ENCODE measurements at regions not wholly inside any gene's neighbourhood (a gene's known extent, or its start where the extent isn't known, plus 50 kb on each side); places are given as distances from the start of the nearest gene placed in this dataset.
"Not testable (repeated sequence)": the region's sequence is repeated elsewhere in the genome, so short reads cannot be mapped to it uniquely, and the experiment has no call there.

DNA sequence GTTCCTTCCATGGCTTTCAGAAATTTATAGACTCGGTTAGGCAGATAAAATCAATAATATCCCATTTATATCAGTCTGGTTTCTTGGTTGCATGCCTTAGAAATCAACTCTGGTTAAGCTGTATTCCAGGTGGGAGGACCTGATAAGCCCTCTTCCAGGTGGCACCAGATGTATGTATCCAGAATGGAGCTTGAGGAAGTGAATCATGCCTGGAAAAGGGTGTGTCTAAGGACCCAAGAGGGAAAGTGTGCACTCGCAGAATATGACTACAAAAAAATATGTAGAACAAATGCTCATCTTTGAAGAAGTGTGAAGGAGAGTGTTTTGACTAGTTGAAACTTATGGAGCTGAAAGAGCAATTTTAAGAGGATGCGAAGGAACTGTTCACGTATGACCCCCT is 184.5 kb upstream of the IRF2BP2 start:
- H3K9ac ChIP-seq (ENCODE audit: low read length); H3K4me3 ChIP-seq (ENCODE audit: low read length); H3K27ac ChIP-seq (ENCODE audit: low read length); H3K36me3 ChIP-seq (ENCODE audit: control insufficient read depth, low read depth, low read length); H3K9me3 ChIP-seq (ENCODE audit: control insufficient read depth, low read depth, low read length); H3K4me1 ChIP-seq (ENCODE audit: control insufficient read depth, low read depth, low read length); H3K27me3 ChIP-seq (ENCODE audit: control insufficient read depth, insufficient read depth, low read length): not testable (repeated sequence)

DNA sequence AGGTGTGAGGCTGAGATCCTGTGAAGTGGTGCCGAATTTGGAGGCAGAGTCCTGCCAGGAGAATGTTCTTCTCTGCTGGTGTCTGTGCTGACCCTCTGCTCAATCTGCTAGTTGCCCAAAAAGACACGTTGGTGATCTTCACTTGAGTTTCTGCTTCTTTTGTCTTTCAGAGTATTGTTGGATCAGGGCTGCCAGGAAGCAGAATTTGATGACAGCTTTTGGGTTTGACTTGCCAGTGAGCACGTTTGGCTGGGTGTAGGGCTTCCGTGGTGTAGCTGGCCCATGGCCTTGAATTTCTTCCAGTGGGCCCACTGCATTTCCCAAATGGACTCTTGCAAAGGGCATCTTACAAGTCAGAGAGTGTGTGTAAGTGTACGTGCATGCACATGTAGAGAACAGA is 183.9 kb upstream of the IRF2BP2 start:
- H3K4me1 ChIP-seq (ENCODE audit: control insufficient read depth, low read depth, low read length); H3K27me3 ChIP-seq (ENCODE audit: control insufficient read depth, insufficient read depth, low read length); H3K4me3 ChIP-seq (ENCODE audit: low read length); H3K9me3 ChIP-seq (ENCODE audit: control insufficient read depth, low read depth, low read length); H3K36me3 ChIP-seq (ENCODE audit: control insufficient read depth, low read depth, low read length); H3K27ac ChIP-seq (ENCODE audit: low read length); H3K9ac ChIP-seq (ENCODE audit: low read length): not testable (repeated sequence)

DNA sequence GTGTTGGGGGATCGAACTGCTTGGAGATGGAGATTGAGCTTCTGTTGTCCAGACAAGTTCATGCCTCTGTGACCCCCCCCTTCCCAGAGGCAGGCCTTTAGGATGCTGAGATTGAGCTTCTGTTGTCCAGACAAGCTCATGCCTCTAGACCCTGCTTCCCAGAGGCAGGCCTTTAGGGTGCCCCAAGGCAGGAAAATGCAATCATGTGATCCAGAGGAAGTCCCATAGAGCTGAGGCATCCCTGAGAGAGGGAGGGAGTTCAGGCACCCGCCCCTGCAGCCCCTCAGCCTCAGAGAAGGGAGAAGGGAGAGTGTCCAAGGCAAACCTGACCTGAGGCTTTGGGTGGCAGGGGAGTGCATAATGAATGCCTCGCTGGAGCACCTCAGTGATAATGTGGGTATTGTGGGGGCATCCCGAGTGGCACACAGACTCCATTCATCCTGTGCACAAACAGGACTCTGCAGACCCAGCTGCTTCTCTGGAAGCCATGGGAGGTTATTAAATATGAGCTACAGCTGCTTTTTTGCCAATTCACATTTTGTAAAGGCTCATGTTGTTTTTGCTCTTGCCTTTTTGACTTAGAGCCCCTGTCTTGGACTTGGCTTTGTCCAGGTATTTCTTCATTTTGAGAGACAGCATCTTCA is 182.4 kb upstream of the IRF2BP2 start:
- not testable (repeated sequence) for H3K36me3 ChIP-seq (ENCODE audit: control insufficient read depth, low read depth, low read length); H3K27ac ChIP-seq (ENCODE audit: low read length); H3K27me3 ChIP-seq (ENCODE audit: control insufficient read depth, insufficient read depth, low read length); H3K4me1 ChIP-seq (ENCODE audit: control insufficient read depth, low read depth, low read length); H3K9me3 ChIP-seq (ENCODE audit: control insufficient read depth, low read depth, low read length); H3K9ac ChIP-seq (ENCODE audit: low read length); H3K4me3 ChIP-seq (ENCODE audit: low read length)

DNA sequence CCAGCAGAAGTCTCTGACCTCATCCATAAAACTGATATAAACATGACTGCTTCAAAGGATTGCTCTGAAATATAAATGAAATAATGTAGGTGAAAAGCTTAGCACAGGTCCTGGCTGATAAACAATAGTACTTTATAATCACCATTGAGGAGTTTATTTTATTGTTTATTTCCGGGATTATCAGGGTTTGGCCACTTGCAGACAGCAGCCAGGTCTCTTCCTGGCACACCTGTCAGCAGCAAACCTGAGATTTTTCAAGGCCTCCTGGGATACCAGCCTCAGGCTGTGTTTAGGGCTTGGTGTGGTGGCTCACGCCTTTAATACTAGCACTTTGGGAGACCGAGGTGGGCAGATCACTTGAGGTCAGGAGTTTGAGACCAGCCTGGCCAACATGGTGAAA is 181.6 kb upstream of the IRF2BP2 start:
- H3K4me1 ChIP-seq (ENCODE audit: control insufficient read depth, low read depth, low read length); H3K9ac ChIP-seq (ENCODE audit: low read length); H3K9me3 ChIP-seq (ENCODE audit: control insufficient read depth, low read depth, low read length); H3K4me3 ChIP-seq (ENCODE audit: low read length); H3K27me3 ChIP-seq (ENCODE audit: control insufficient read depth, insufficient read depth, low read length); H3K27ac ChIP-seq (ENCODE audit: low read length); H3K36me3 ChIP-seq (ENCODE audit: control insufficient read depth, low read depth, low read length): not testable (repeated sequence)

DNA sequence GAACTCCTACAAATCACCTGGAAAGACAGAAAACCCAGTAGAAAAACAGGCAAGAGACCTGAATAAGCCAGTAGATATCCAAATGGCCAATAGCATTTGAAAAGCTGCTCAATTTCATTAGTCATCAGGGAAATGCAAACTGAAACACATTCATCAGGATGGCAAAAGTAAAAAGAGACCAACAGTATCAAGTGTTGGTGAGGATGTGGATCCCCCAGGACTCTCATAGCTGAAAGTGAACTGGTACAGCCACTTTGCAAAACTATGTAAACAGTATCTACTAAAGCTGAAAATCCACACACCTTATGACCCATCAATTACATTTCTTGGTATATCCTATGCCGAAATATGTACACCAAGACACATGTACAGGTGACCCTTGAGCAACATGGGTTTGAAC is 180.4 kb upstream of the IRF2BP2 start:
- not testable (repeated sequence) for H3K27ac ChIP-seq (ENCODE audit: low read length); H3K36me3 ChIP-seq (ENCODE audit: control insufficient read depth, low read depth, low read length); H3K27me3 ChIP-seq (ENCODE audit: control insufficient read depth, insufficient read depth, low read length); H3K4me1 ChIP-seq (ENCODE audit: control insufficient read depth, low read depth, low read length); H3K4me3 ChIP-seq (ENCODE audit: low read length); H3K9ac ChIP-seq (ENCODE audit: low read length); H3K9me3 ChIP-seq (ENCODE audit: control insufficient read depth, low read depth, low read length)

DNA sequence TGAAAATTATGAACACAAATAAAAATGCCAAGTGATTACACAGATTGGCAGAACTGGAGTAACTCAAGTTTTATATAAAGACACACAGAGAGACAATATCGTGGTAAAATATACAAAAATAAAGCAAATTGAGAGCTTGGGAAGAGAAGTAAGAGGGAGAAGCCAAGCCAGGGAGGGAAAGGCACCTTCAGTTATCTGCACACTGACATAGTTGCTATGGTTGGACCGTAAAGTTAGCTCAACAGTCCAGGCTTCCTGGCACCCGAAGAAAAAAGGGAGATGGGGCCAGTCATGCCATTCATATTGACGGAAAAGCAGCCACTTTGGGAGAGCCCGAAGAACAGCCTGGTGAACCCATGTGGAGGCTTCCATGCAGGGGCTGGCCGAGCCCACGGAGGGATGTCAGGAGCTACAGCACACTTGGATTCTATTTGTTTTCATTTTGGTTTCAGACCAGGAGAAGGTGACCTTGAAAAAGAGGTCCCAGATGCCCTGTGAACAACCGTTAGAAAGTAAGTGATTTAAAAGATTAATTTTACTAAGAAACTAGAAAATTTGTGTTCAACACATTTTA is 177.1 kb upstream of the IRF2BP2 start:
- not testable (repeated sequence) for H3K9ac ChIP-seq (ENCODE audit: low read length); H3K27me3 ChIP-seq (ENCODE audit: control insufficient read depth, insufficient read depth, low read length); H3K4me3 ChIP-seq (ENCODE audit: low read length); H3K9me3 ChIP-seq (ENCODE audit: control insufficient read depth, low read depth, low read length); H3K4me1 ChIP-seq (ENCODE audit: control insufficient read depth, low read depth, low read length); H3K27ac ChIP-seq (ENCODE audit: low read length); H3K36me3 ChIP-seq (ENCODE audit: control insufficient read depth, low read depth, low read length)

DNA sequence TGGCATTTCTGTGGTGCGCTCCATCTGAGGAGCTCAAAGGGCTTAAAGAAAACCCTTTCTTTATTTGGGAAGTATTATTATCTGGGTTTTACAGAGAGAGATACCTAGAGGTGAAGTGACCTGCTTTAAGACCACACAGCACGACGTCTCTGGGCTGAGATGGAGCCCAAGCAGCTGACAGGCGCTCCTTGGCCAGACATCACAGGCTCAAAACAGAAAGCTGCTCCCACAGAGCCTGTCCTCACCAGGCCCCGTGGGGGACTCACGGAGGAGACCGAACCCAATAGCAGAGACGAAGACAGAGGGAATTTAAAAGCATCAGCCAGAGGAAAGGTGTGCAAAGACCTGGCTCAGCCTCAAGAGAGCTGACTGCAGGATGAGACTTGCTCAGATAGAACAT is 175.9 kb upstream of the IRF2BP2 start:
- not testable (repeated sequence) for H3K36me3 ChIP-seq (ENCODE audit: control insufficient read depth, low read depth, low read length); H3K27me3 ChIP-seq (ENCODE audit: control insufficient read depth, insufficient read depth, low read length); H3K4me3 ChIP-seq (ENCODE audit: low read length); H3K9ac ChIP-seq (ENCODE audit: low read length); H3K27ac ChIP-seq (ENCODE audit: low read length); H3K4me1 ChIP-seq (ENCODE audit: control insufficient read depth, low read depth, low read length); H3K9me3 ChIP-seq (ENCODE audit: control insufficient read depth, low read depth, low read length)

DNA sequence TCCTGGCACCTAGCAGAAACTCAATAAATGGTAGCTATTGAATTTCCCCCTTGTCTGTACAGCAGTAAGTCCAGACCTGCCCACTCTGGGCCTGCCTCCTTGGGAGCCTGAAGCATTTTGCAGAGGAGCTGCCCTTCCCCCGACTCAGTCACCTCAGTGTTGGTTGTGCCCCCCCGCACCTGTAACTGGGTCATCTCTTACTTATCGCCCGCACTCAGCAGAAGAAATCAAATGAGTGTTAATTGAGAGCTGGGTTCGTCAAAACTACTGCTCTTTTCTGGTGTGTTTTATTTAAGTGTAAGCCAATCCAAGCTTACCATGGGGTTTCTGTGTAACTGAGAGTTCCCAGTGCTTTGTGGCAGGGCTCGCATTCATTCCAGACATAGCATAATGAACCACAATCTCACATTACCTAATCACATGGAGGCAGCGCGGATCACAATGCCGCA is 175.5 kb upstream of the IRF2BP2 start:
- H3K27me3 ChIP-seq (ENCODE audit: control insufficient read depth, insufficient read depth, low read length); H3K36me3 ChIP-seq (ENCODE audit: control insufficient read depth, low read depth, low read length); H3K9ac ChIP-seq (ENCODE audit: low read length); H3K9me3 ChIP-seq (ENCODE audit: control insufficient read depth, low read depth, low read length); H3K27ac ChIP-seq (ENCODE audit: low read length); H3K4me3 ChIP-seq (ENCODE audit: low read length); H3K4me1 ChIP-seq (ENCODE audit: control insufficient read depth, low read depth, low read length): not testable (repeated sequence)

DNA sequence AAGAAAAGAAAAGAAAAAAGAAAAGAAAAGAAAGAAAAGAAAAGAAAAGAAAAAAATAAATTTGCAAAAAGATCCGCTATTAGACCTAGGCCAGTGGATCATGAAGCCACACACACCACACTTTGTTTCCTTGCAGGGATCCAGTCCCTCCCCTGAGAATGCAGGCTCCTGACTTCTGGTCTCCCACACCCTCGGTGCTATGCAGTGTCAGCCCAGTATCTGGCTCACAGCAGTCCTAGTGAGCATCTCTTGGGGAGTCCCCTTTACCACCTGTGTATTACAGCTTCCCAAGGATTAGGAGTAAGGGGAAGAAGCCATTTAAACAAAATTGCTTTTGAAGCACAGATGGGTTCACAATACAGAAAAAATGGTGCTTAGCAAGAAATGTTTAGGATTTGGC is 174.1 kb upstream of the IRF2BP2 start:
- not testable (repeated sequence) for H3K27me3 ChIP-seq (ENCODE audit: control insufficient read depth, insufficient read depth, low read length); H3K9me3 ChIP-seq (ENCODE audit: control insufficient read depth, low read depth, low read length); H3K27ac ChIP-seq (ENCODE audit: low read length); H3K36me3 ChIP-seq (ENCODE audit: control insufficient read depth, low read depth, low read length); H3K4me3 ChIP-seq (ENCODE audit: low read length); H3K9ac ChIP-seq (ENCODE audit: low read length); H3K4me1 ChIP-seq (ENCODE audit: control insufficient read depth, low read depth, low read length)

DNA sequence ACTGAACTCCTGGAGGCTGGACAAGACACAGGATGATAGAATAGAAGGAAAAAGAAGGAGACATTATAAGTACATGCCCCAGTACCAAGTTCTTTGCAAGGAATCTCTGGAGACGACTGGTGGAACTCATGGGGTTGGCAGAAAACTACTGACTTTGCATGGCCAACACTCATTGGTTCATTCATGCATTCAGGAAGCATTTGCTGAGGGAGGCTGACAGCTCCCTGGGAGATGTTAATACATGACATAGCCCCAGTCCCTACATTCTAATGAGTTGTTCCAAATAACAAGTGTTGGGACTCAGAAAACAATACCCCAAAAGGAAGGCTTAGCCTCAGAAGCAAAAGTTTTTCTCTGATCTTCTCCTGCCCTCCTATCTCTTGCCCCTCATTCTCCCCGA is 172.8 kb upstream of the IRF2BP2 start:
- no peaks in the 10 kb centered on the region for H3K27me3 ChIP-seq (ENCODE audit: control insufficient read depth, insufficient read depth, low read length)
- no peaks in the 10 kb centered on the region for H3K36me3 ChIP-seq (ENCODE audit: control insufficient read depth, low read depth, low read length)
- H3K4me1 ChIP-seq (ENCODE audit: control insufficient read depth, low read depth, low read length), result no peaks in the 10 kb centered on the region
- H3K9me3 ChIP-seq (ENCODE audit: control insufficient read depth, low read depth, low read length), result no peaks in the 10 kb centered on the region
- no peak overlapping the region for H3K4me3 ChIP-seq (ENCODE audit: low read length)
- no peak overlapping the region for H3K9ac ChIP-seq (ENCODE audit: low read length)
- no peak overlapping the region for H3K27ac ChIP-seq (ENCODE audit: low read length)

DNA sequence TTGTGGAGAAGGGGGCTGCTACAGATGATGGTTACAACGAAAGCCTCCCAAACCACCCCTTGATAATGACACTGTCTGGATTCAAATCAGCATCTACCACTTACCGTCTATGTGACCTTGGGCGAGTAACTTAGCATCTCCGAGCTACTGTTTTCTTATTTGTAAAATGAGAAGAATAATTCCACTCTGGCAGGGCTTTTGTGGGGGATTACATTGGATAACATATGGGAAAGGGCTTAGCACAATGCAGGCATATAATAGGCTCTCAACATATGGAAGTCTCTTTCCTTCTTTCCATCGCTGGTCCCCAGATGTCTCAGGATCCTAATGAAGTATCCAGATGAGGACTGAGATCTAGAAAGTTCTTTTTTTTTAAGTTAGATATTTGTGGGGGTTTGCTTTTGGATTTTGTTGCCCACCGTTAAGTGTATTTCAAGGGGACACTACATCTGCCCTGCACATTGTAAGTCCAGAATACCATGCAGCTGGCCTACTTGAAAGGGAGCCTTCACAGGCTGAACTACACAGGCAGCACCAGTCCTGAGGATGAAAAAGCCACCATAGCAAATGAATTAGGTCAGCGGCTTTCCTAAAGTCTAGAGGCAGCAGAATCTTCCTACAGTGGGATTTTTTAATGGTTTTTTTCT is 172.2 kb upstream of the IRF2BP2 start:
- H3K9ac ChIP-seq (ENCODE audit: low read length), result no peak overlapping the region
- H3K27ac ChIP-seq (ENCODE audit: low read length), result no peak overlapping the region
- no peaks in the 10 kb centered on the region for H3K27me3 ChIP-seq (ENCODE audit: control insufficient read depth, insufficient read depth, low read length)
- H3K36me3 ChIP-seq (ENCODE audit: control insufficient read depth, low read depth, low read length), result no peaks in the 10 kb centered on the region
- H3K4me3 ChIP-seq (ENCODE audit: low read length), result no peak overlapping the region
- no peaks in the 10 kb centered on the region for H3K9me3 ChIP-seq (ENCODE audit: control insufficient read depth, low read depth, low read length)
- no peaks in the 10 kb centered on the region for H3K4me1 ChIP-seq (ENCODE audit: control insufficient read depth, low read depth, low read length)

Data from iPS-18a (cell line).